ENCODE measurements at regions not wholly inside any gene's neighbourhood (a gene's known extent, or its start where the extent isn't known, plus 50 kb on each side); places are given as distances from the start of the nearest gene placed in this dataset.

DNA sequence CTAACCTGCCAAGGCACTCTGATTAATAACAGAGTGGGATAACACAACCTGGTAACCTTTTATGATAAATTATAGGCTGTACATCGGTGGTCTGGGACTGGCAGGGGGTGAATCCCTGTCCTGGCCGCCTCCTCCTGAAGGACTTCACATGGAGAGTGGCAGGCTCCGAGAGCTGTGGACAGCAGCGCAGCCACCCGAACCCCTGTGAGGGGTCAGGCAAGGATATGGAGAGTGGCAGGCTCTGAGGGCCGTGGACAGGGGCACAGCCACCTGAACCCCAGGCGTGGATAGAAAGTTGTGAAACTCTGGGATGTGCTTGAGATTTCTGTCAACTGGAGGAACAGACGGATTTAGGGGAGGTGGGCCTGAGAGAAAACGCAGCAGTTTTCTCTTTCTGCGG, 107.0 kb upstream of the MGMT start:
- TF ChIP-seq, protein P1, sequence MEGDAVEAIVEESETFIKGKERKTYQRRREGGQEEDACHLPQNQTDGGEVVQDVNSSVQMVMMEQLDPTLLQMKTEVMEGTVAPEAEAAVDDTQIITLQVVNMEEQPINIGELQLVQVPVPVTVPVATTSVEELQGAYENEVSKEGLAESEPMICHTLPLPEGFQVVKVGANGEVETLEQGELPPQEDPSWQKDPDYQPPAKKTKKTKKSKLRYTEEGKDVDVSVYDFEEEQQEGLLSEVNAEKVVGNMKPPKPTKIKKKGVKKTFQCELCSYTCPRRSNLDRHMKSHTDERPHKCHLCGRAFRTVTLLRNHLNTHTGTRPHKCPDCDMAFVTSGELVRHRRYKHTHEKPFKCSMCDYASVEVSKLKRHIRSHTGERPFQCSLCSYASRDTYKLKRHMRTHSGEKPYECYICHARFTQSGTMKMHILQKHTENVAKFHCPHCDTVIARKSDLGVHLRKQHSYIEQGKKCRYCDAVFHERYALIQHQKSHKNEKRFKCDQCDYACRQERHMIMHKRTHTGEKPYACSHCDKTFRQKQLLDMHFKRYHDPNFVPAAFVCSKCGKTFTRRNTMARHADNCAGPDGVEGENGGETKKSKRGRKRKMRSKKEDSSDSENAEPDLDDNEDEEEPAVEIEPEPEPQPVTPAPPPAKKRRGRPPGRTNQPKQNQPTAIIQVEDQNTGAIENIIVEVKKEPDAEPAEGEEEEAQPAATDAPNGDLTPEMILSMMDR (IDR thresholded peaks at IDR 0.05; ENCODE audit: borderline replicate concordance, extremely low read depth, low read length, poor library complexity, severe bottlenecking) = no peak
- no peak for TF ChIP-seq EZH2 (IDR thresholded peaks at IDR 0.05; ENCODE audit: borderline replicate concordance, low read depth, low read length, severe bottlenecking)
